ENCODE measurements at regions not wholly inside any gene's neighbourhood (a gene's known extent, or its start where the extent isn't known, plus 50 kb on each side); places are given as distances from the start of the nearest gene placed in this dataset.
"Not testable (repeated sequence)": the region's sequence is repeated elsewhere in the genome, so short reads cannot be mapped to it uniquely, and the experiment has no call there.

DNA sequence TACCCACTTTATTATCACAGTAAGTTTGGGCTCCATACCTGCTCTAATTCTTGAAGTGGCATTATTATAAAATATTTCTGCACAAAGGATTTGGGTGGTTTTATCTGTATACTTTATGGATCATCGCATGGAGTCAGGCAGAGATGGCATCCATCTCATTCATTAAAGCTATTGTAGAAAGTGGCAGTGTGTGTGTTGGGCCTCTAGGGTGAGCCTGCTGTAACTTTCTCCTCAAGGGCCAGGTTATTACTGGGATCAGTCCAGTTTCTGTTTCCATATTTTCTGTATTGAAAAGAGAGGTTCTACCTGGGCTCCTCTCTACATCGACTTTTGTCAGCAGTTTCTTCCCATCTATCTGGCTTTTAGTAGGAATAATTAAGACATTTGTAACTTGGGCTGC is 511.1 kb downstream of the MMUT start:
- TF ChIP-seq, protein P1, sequence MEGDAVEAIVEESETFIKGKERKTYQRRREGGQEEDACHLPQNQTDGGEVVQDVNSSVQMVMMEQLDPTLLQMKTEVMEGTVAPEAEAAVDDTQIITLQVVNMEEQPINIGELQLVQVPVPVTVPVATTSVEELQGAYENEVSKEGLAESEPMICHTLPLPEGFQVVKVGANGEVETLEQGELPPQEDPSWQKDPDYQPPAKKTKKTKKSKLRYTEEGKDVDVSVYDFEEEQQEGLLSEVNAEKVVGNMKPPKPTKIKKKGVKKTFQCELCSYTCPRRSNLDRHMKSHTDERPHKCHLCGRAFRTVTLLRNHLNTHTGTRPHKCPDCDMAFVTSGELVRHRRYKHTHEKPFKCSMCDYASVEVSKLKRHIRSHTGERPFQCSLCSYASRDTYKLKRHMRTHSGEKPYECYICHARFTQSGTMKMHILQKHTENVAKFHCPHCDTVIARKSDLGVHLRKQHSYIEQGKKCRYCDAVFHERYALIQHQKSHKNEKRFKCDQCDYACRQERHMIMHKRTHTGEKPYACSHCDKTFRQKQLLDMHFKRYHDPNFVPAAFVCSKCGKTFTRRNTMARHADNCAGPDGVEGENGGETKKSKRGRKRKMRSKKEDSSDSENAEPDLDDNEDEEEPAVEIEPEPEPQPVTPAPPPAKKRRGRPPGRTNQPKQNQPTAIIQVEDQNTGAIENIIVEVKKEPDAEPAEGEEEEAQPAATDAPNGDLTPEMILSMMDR (conservative IDR thresholded peaks at IDR 0.05), result peak; percentile 52
- H3K27ac Mint-ChIP-seq, result no peak overlapping the region
- H3K36me3 Mint-ChIP-seq (ENCODE audit: low read depth), result no peaks in the 10 kb centered on the region
- H3K9me3 Mint-ChIP-seq, result no peaks in the 10 kb centered on the region
- no peaks in the 10 kb centered on the region for H3K4me1 ChIP-seq (ENCODE audit: control insufficient read depth, insufficient read depth, low read length)
- H3K27me3 Mint-ChIP-seq (ENCODE audit: insufficient read depth), result no peaks in the 10 kb centered on the region
- no peak overlapping the region for H3K9ac ChIP-seq (ENCODE audit: extremely low read depth, low read length, poor library complexity, severe bottlenecking)
- no peak overlapping the region for H3K4me3 Mint-ChIP-seq
- no peaks in the 10 kb centered on the region for H3K4me1 Mint-ChIP-seq
- no peaks in the 10 kb centered on the region for H3K27me3 ChIP-seq (ENCODE audit: control insufficient read depth, insufficient read depth, low read length, poor library complexity, severe bottlenecking)
- no peak for DNase-seq
- no peak overlapping the region for H3K27ac ChIP-seq (ENCODE audit: low read depth, low read length)
- H3K4me3 ChIP-seq (ENCODE audit: low read length), result no peak overlapping the region
- 95% methylated on average over 2 of the region's 2 CpGs; no CpG with 5 or more reads in 1 of the 2 experiments for WGBS, 2 experiments (ENCODE audit: insufficient coverage in 1 of 2, insufficient read length in 1 of 2)
- no peaks in the 10 kb centered on the region for H3K9me3 ChIP-seq (ENCODE audit: control insufficient read depth, low read length)
- H3K36me3 ChIP-seq (ENCODE audit: control insufficient read depth, insufficient read depth, low read length), result no peaks in the 10 kb centered on the region

DNA sequence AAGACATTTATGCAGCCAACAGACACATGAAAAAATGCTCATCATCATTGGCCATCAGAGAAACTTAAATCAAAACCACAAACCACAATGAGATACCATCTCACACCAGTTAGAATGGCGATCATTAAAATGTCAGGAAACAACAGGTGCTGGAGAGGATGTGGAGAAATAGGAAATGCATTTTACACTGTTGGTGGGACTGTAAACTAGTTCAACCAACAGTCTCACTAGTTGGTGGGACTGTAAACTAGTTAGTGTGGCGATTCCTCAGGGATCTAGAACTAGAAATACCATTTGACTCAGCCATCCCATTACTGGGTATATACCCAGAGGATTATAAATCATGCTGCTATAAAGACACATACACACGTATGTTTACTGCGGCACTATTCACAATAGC is 518.8 kb downstream of the MMUT start:
- not testable (repeated sequence) for H3K9me3 Mint-ChIP-seq; H3K4me1 Mint-ChIP-seq; H3K27me3 ChIP-seq (ENCODE audit: control insufficient read depth, insufficient read depth, low read length, poor library complexity, severe bottlenecking); H3K4me3 ChIP-seq (ENCODE audit: low read length); H3K36me3 ChIP-seq (ENCODE audit: control insufficient read depth, insufficient read depth, low read length); H3K27ac ChIP-seq (ENCODE audit: low read depth, low read length); H3K9me3 ChIP-seq (ENCODE audit: control insufficient read depth, low read length); H3K27ac Mint-ChIP-seq; DNase-seq; H3K4me3 Mint-ChIP-seq; H3K27me3 Mint-ChIP-seq (ENCODE audit: insufficient read depth); H3K9ac ChIP-seq (ENCODE audit: extremely low read depth, low read length, poor library complexity, severe bottlenecking); H3K4me1 ChIP-seq (ENCODE audit: control insufficient read depth, insufficient read depth, low read length); H3K36me3 Mint-ChIP-seq (ENCODE audit: low read depth)
- 87 to 100% methylated on average over 1 to 2 of the region's 4 CpGs for WGBS, 2 experiments (ENCODE audit: insufficient coverage in 1 of 2, insufficient read length in 1 of 2)

DNA sequence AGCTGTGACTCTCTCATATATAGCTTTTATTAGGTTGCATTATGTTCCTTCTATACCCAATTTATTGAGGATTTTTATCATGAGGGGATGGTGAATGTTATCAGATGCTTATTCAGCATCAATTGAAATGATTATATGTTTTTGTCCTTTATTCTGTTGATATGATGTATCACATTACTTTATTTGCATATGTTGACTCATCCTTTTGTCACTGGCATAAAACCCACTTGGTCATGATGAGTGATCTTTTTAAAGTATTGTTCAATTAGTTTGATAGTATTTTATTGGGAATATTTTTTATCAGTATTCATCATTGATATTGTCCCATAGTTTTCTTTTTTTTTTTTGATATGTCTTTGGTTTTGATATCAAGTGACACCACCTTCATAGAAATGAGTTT is 529.9 kb downstream of the MMUT start:
- DNase-seq, result no peak
- Histone ChIP-seq H3K9me3 (ENCODE audit: control insufficient read depth, low read length) (no peaks in the 10 kb centered on the region), H3K27me3 (ENCODE audit: control insufficient read depth, insufficient read depth, low read length, poor library complexity, severe bottlenecking) (no peaks in the 10 kb centered on the region), H3K9ac (ENCODE audit: extremely low read depth, low read length, poor library complexity, severe bottlenecking) (no peak overlapping the region), H3K36me3 (ENCODE audit: control insufficient read depth, insufficient read depth, low read length) (no peaks in the 10 kb centered on the region), H3K4me1 (ENCODE audit: control insufficient read depth, insufficient read depth, low read length) (no peaks in the 10 kb centered on the region), H3K4me3 (ENCODE audit: low read length) (no peak overlapping the region), H3K27ac (ENCODE audit: low read depth, low read length) (no peak overlapping the region)
- Mint-ChIP-seq H3K27ac (no peak overlapping the region), H3K4me1 (no peaks in the 10 kb centered on the region), H3K4me3 (no peak overlapping the region), H3K27me3 (ENCODE audit: insufficient read depth) (no peaks in the 10 kb centered on the region), H3K9me3 (peaks cover 2% of the 10 kb centered on the region), H3K36me3 (ENCODE audit: low read depth) (no peaks in the 10 kb centered on the region)
- TF ChIP-seq, protein P1 (conservative IDR thresholded peaks at IDR 0.05), result no peak

DNA sequence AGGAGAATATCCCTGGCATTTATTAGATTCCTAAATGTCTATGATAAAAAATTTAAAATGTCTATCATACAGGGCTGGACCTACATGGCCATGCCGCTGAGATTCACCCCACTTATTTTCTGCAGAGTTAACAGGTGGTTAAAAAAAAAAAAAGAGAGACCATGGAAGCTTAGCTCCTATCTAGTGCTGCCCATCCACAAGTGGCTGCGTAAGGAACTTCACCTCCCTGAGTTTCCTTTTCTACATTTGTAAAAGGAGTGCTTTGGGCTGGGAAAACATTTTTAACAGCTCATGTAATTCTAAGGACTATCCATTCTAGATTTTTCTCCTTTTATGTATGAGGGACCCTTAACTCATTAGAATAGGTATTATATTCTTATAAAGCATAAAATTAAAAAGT is 534.1 kb downstream of the MMUT start:
- H3K27ac Mint-ChIP-seq, result no peak overlapping the region
- no peak overlapping the region for H3K4me3 Mint-ChIP-seq
- no peaks in the 10 kb centered on the region for H3K4me1 ChIP-seq (ENCODE audit: control insufficient read depth, insufficient read depth, low read length)
- DNase-seq, result no peak
- no peaks in the 10 kb centered on the region for H3K9me3 ChIP-seq (ENCODE audit: control insufficient read depth, low read length)
- H3K27ac ChIP-seq (ENCODE audit: low read depth, low read length), result no peak overlapping the region
- H3K36me3 ChIP-seq (ENCODE audit: control insufficient read depth, insufficient read depth, low read length), result no peaks in the 10 kb centered on the region
- H3K4me3 ChIP-seq (ENCODE audit: low read length), result no peak overlapping the region
- 79% methylated on average over 2 of the region's 2 CpGs; no CpG with 5 or more reads in 1 of the 2 experiments for WGBS, 2 experiments (ENCODE audit: insufficient coverage in 1 of 2, insufficient read length in 1 of 2)
- H3K4me1 Mint-ChIP-seq, result peaks cover 5% of the 10 kb centered on the region
- no peaks in the 10 kb centered on the region for H3K36me3 Mint-ChIP-seq (ENCODE audit: low read depth)
- no peaks in the 10 kb centered on the region for H3K27me3 Mint-ChIP-seq (ENCODE audit: insufficient read depth)
- no peaks in the 10 kb centered on the region for H3K27me3 ChIP-seq (ENCODE audit: control insufficient read depth, insufficient read depth, low read length, poor library complexity, severe bottlenecking)
- TF ChIP-seq, protein P1 (conservative IDR thresholded peaks at IDR 0.05), result peak; percentile 66
- H3K9ac ChIP-seq (ENCODE audit: extremely low read depth, low read length, poor library complexity, severe bottlenecking), result no peak overlapping the region
- H3K9me3 Mint-ChIP-seq, result peaks cover 2% of the 10 kb centered on the region

All from endodermal cell (in vitro differentiated cells).